HEK293 (cell line): ENCODE measurements at regions not wholly inside any gene's neighbourhood (a gene's known extent, or its start where the extent isn't known, plus 50 kb on each side); places are given as distances from the start of the nearest gene placed in this dataset.

Source experiments
- ZNF560 ChIP-seq: fragments of 450-650 bp; formaldehyde crosslinking; IDR thresholded peaks from 2 replicates; pipeline ENCODE4 v1.5.1; 2017; ENCODE audit warnings: missing biosample characterization, missing genetic modification characterization, borderline replicate concordance
- TF ChIP-seq, protein P1 (sequence below): fragments of 450-650 bp; formaldehyde crosslinking; IDR thresholded peaks from 2 replicates; pipeline ENCODE4 v1.5.1; 2016; ENCODE audit warnings: missing biosample characterization, missing genetic modification characterization

GRCh38 chr3:40680685-40681657 lies 156.2 kb downstream of the ZNF621 start:
- TF ChIP-seq, protein P1, sequence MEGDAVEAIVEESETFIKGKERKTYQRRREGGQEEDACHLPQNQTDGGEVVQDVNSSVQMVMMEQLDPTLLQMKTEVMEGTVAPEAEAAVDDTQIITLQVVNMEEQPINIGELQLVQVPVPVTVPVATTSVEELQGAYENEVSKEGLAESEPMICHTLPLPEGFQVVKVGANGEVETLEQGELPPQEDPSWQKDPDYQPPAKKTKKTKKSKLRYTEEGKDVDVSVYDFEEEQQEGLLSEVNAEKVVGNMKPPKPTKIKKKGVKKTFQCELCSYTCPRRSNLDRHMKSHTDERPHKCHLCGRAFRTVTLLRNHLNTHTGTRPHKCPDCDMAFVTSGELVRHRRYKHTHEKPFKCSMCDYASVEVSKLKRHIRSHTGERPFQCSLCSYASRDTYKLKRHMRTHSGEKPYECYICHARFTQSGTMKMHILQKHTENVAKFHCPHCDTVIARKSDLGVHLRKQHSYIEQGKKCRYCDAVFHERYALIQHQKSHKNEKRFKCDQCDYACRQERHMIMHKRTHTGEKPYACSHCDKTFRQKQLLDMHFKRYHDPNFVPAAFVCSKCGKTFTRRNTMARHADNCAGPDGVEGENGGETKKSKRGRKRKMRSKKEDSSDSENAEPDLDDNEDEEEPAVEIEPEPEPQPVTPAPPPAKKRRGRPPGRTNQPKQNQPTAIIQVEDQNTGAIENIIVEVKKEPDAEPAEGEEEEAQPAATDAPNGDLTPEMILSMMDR (tag by site-specific recombination), result no peak
- no peak for TF ChIP-seq ZNF560 (tag by site-specific recombination)
